Spleen (tissue), 11 donors: ENCODE measurements at regions not wholly inside any gene's neighbourhood (a gene's known extent, or its start where the extent isn't known, plus 50 kb on each side); places are given as distances from the start of the nearest gene placed in this dataset.

Experiments used
- DNase-seq: peaks from one replicate; pipeline ENCODE4 v3.0.0-alpha.2; 2020
- H3K27ac ChIP-seq, 8 donors: fragments of 200-600 bp; sonication (generic) in 7 of 8; 1 replicate in 4 of 8; 2 replicates in 4 of 8; pipeline versions ENCODE4 v1.5.0 to v1.8.0; 2016 to 2021; ENCODE audit warnings: inconsistent platforms in 4 of 8, mild to moderate bottlenecking in 4 of 8, moderate library complexity in 1 of 8
- H3K27me3 ChIP-seq, 7 donors: fragments of 200-600 bp; sonication (generic) in 6 of 7; replicated peaks in 1 of 7; 1 replicate in 4 of 7; 2 replicates in 3 of 7; pipeline versions ENCODE4 v1.5.0 to v1.8.0; 2016 to 2021; ENCODE audit warnings: inconsistent platforms in 3 of 7, mild to moderate bottlenecking in 1 of 7
- H3K36me3 ChIP-seq, 6 donors: fragments of 200-600 bp; sonication (generic) in 5 of 6; 1 replicate in 4 of 6; 2 replicates in 2 of 6; pipeline versions ENCODE4 v1.5.0 to v1.8.0; 2016 to 2021; ENCODE audit warnings: inconsistent platforms in 2 of 6
- H3K4me1 ChIP-seq, 6 donors: fragments of 200-600 bp; sonication (generic) in 5 of 6; 1 replicate in 3 of 6; 2 replicates in 3 of 6; pipeline versions ENCODE4 v1.5.0 to v1.8.0; 2016 to 2021; ENCODE audit warnings: inconsistent platforms in 3 of 6
- H3K4me3 ChIP-seq, 8 donors: fragments of 200-600 bp; sonication (generic) in 7 of 8; 1 replicate in 4 of 8; 2 replicates in 4 of 8; pipeline versions ENCODE4 v1.5.0 to v1.8.0; 2016 to 2021; ENCODE audit warnings: inconsistent platforms in 4 of 8, mild to moderate bottlenecking in 4 of 8, moderate library complexity in 2 of 8
- H3K9me3 ChIP-seq, 8 donors: fragments of 200-600 bp; sonication (generic) in 7 of 8; 1 replicate in 4 of 8; 2 replicates in 4 of 8; pipeline versions ENCODE4 v1.5.0 to v1.8.0; 2016 to 2021; ENCODE audit warnings: inconsistent platforms in 4 of 8
- CTCF ChIP-seq, 11 experiments: fragments of 200-600 bp in 7 of 11; fragments of 450-650 bp in 4 of 11; sonication (generic) in 4 of 11; IDR thresholded peaks in 8 of 11; conservative IDR thresholded peaks in 3 of 11; 1 replicate in 7 of 11; 2 replicates in 4 of 11; pipeline versions ENCODE4 v1.4.0 to v1.8.0; 2016 to 2021; ENCODE audit warnings: antibody characterized with exemption in 11 of 11, inconsistent platforms in 4 of 11, mild to moderate bottlenecking in 1 of 11
- POLR2A ChIP-seq, 3 donors: fragments of 450-650 bp; IDR thresholded peaks; one replicate each; pipeline ENCODE4 v1.5.1; 2017; ENCODE audit warnings: antibody characterized with exemption in 3 of 3, mild to moderate bottlenecking in 1 of 3
- POLR2AphosphoS5 ChIP-seq, 3 donors: sonication (generic); formaldehyde crosslinking; IDR thresholded peaks; one replicate each; pipeline ENCODE4 v1.5.1; 2017; ENCODE audit warnings: antibody characterized with exemption in 3 of 3
- WGBS, 5 donors: extraction: QIAGEN DNeasy Blood & Tissue Kit in 3 of 5; methylation state at CpG; one replicate each; pipeline versions ENCODE4 v1.1.5 to v1.1.7; 2013 to 2018; 5-methylcytosine and 5-hydroxymethylcytosine counted together
- intact Hi-C: fragments of 100-400 bp; cut with DNase I; formaldehyde crosslinking; loops from one replicate; pipeline ENCODE4 v1.15.0; 2023; ENCODE audit warnings: low total_unique reads
- donor health status: healthy with polysubstance abuse.
- donor health status: DM: no; HTN: no; CAD: no; lungs with moderate emphysema.
- donor health status: DM: no; HTN: no; CAD: no.
- donor health status: Bipolar disorder and iron deficiency.
- donor health status: healthy.
- donor health status: DM: no; HTN: no; CAD: no.
- donor health status: DM: yes; HTN: yes; CAD: no.

- WGBS, 5 donors = 63 to 76% (median 73%) methylated on average over 22 to 23 of the region's 23 CpGs
- H3K4me3 ChIP-seq = no peak overlapping the region
- peaks cover 0 to 14% (median 7%) of the 10 kb centered on the region in 8 donors for H3K9me3 ChIP-seq
- no peaks in the 10 kb centered on the region for H3K27me3 ChIP-seq
- H3K36me3 ChIP-seq = no peaks in the 10 kb centered on the region
- TF ChIP-seq CTCF (IDR thresholded peaks at IDR 0.05 in 8 of 11, conservative IDR thresholded peaks at IDR 0.05 in 3 of 11) = no peak
- no peak for TF ChIP-seq POLR2A (IDR thresholded peaks at IDR 0.05)
- TF ChIP-seq POLR2AphosphoS5 (IDR thresholded peaks at IDR 0.05) = peak in 1 of 3 donors; percentile 36
- H3K27ac ChIP-seq = peak overlapping the region in 1 of 8 donors; percentile 24
- peaks cover 0 to 16% (median 0%) of the 10 kb centered on the region in 6 donors for H3K4me1 ChIP-seq
- intact Hi-C loops = loop anchor here (10.0 kb wide), 1 partner anchor 688 kb away; no protein-coding TSS in a partner anchor
- DNase-seq = peak; percentile 67
These were observed 64.7 kb upstream of the HAAO start for GRCh38 chr2:42856891-42857632.

GRCh38 chr2:42856106-42856860 lies 63.9 kb upstream of the HAAO start:
- intact Hi-C loops = loop anchor here (10.0 kb wide), 1 partner anchor 689 kb away; no protein-coding TSS in a partner anchor
- H3K27ac ChIP-seq = no peak overlapping the region
- TF ChIP-seq CTCF (IDR thresholded peaks at IDR 0.05 in 8 of 11, conservative IDR thresholded peaks at IDR 0.05 in 3 of 11) = no peak
- H3K27me3 ChIP-seq = no peaks in the 10 kb centered on the region
- H3K36me3 ChIP-seq = no peaks in the 10 kb centered on the region
- DNase-seq = peak; percentile 66
- WGBS, 5 donors = 87 to 94% (median 91%) methylated on average over 16 of the region's 16 CpGs
- peaks cover 0 to 16% (median 0%) of the 10 kb centered on the region in 6 donors for H3K4me1 ChIP-seq
- no peak overlapping the region for H3K4me3 ChIP-seq
- H3K9me3 ChIP-seq = peaks cover 0 to 14% (median 7%) of the 10 kb centered on the region in 8 donors

- Histone ChIP-seq H3K9me3 (peaks cover 0 to 11% (median 4%) of the 10 kb centered on the region in 8 donors), H3K4me1 (peaks cover 0 to 14% (median 0%) of the 10 kb centered on the region in 6 donors), H3K4me3 (no peak overlapping the region), H3K27ac (peak overlapping the region in 1 of 8 donors; percentile 56), H3K36me3 (no peaks in the 10 kb centered on the region), H3K27me3 (no peaks in the 10 kb centered on the region)
- 73 to 82% (median 76%) methylated on average over 11 of the region's 11 CpGs for WGBS, 5 donors
- peak; percentile 66 for DNase-seq
- TF ChIP-seq CTCF (IDR thresholded peaks at IDR 0.05 in 8 of 11, conservative IDR thresholded peaks at IDR 0.05 in 3 of 11) (no peak), POLR2AphosphoS5 (IDR thresholded peaks at IDR 0.05) (no peak), POLR2A (IDR thresholded peaks at IDR 0.05) (no peak)
- intact Hi-C loops = loop anchor here (10.0 kb wide), 1 partner anchor 689 kb away; no protein-coding TSS in a partner anchor
These were observed 63.0 kb upstream of the HAAO start for GRCh38 chr2:42855221-42855970.
